GM21786 (cell line): ENCODE measurements at regions not wholly inside any gene's neighbourhood (a gene's known extent, or its start where the extent isn't known, plus 50 kb on each side); places are given as distances from the start of the nearest gene placed in this dataset.
"Not testable (repeated sequence)": the region's sequence is repeated elsewhere in the genome, so short reads cannot be mapped to it uniquely, and the experiment has no call there.

Experiments used
- ATAC-seq: cut with Tn5 transposase; IDR thresholded peaks from one replicate; pipeline ENCODE4 v1.9.1; 2021; ENCODE audit not compliant: unreplicated experiment

DNA sequence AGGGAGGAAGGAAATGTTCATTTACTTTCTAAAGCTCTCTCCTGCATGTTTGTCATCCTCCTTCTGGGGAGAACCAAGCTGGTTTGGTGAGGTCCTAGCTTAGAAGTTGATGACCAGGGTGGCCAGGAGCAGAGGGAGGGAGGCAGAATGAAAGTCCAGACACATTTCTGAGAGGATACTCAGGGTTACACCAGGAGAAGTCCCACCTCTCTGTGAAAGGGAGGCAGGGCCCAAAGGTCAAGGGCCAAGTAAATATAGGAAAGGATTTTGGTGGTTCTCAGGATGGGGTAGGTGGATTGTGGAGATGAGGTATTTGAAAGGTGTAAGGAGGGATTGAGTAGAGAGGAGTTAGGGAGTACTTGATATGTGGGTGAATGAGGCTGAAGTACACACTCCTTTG is 58.0 kb upstream of the FBXO11 start:
- no peak for ATAC-seq

DNA sequence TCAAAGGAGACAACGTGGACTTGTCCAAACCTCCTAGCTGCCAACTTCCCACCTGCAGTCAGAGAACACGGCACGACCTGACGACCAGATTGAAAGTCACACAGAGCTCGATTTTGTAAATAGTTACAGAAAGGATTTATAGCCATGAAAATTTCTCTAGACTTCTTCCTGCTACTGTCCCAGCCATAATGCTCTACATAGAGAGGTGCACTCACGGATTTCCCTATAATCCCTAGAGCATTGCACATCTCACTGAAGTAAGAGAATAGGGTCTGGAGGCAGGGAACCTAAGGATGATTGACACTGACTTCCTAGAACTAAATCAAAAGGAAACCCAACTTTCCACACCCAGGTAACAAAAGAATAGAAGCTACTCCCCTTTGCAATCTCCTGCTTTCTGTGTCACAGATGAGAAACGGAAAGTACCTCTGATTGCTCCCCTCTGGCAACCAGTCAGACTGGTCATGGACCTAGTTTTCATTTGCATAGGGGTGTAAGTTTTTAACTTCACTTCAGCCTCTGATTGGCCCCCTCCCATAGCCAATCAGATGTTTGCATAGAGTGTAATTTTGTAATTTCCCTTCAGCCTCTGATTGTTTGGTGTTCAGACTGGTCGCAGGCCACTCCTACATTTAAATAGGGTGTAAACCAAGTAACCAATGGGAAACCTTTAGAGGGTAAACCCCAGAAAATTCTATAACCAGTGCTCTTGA is 58.6 kb upstream of the FBXO11 start:
- ATAC-seq = no peak

DNA sequence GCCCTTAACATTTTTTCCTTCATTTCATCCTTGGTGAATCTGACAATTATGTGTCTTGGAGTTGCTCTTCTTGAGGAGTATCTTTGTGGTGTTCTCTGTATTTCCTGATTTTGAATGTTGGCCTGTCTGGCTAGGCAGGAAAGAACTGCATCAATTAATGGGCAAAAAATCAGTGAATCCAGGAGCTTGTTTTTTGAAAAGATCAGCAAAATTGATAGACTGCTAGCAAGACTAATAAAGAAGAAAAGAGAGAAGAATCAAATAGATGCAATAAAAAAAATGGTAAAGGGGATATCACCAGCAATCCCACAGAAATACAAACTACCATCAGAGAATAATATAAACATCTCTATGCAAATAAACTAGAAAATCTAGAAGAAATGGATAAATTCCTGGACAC is 70.4 kb upstream of the FBXO11 start:
- not testable (repeated sequence) for ATAC-seq

DNA sequence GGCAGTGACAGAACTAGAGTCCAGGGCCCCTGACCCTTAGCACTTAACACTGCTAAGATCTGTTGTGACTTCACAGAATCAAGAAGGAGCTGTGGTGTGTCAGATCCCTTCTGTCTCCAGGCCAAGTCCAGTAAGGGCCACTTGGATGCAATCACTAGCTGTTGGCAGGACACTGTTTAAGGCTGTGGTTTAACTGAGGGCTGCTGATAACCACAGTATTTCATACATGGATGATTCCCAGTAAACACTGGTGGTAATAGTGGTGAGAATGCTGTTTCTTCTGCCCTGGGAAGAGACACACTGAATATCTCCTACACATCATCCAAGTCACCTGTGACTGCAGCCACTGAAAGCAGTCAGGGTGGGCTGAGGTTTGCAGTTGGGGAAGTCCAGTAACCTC is 77.7 kb upstream of the FBXO11 start:
- no peak for ATAC-seq

DNA sequence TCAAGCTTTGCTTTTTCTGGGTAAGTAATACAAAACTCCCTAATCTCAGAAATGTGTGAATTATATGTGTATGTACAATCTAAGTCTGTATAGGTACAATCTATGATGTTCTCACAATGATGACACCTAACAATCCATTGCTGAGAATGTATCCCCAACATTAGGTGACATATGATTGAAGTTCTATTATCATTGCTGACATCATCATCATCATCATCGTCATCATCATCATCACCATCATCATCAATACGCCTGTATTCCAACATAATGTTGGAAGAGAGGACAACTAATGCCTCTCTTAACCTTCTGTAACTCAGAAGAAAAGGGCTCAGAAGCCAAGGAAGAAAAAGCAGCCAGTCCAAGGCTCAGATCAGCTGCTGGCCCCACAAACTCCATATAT is 84.2 kb upstream of the FBXO11 start:
- no peak for ATAC-seq

DNA sequence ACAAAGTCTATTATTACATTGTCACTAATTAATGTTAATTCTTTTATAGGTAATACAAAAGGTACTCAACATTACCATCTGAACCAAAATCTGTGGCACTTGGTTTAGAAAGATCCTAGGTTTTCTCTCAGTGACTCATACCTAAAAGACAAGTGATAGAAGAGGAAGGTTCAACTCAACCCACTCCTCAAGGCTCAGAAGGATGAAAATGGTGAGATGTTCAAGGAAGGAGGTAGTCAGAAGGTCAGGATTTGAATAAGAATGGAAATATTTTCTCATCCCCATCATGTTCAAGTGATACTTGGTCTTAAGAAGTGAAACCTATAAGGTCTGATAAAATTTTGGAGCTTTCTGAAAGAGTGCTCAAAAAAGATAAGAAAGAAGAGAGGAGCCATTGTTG is 86.4 kb upstream of the FBXO11 start:
- ATAC-seq = no peak

DNA sequence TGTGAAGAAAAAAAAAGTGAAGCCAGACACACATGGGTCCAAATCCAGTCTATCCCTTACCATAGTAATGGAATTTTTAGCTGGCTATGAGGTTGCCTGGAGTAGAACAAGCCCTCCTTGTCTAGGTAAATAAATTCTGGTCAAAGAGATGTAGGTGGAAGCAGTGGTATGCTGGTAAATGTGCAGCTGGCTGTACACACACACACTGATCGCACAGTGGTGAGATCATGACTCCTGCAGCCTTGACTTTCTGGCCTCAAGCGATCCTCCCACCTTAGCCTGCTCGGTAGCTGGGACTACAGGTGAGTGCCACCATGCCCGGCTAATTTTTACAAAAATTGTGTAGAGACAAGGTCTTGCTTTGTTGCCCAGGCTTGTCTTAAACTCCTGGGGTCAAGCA is 90.5 kb upstream of the FBXO11 start:
- ATAC-seq = no peak

DNA sequence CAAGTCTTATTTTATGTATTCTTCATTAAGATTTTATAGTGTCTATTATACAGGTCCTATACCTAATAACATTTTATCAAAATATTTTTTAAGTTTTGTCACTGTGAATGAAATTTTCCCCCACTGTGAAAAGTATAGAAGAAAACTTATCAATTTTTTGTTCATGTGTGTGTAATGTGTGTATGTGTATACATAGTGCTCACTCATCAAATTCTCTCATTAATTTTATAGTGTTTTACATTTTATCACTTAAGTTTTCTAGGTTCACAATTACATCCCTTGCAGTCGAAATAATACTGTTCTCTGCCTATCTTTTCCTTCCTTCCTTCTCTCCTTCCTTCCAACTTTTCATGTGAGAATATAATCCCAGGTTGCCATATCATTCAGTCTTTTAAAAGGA is 93.2 kb upstream of the FBXO11 start:
- no peak for ATAC-seq

DNA sequence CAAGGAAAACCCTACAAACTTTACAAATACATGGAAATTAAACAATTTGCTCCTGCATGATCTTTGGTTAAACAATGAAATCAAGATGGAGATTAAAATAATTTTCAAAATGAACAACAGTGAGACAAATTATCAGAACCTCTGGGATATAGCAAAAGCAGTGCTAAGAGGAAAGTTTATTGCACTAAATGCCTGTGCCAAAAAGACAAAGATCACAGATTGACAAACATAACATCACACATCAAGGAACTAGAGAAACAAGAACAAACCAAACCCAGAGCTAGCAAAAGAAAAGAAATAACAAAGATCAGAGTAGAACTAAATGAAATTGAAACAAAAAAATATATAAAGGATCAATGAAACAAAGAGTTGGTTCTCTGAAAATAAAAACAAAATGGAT is 95.2 kb upstream of the FBXO11 start:
- no peak for ATAC-seq

DNA sequence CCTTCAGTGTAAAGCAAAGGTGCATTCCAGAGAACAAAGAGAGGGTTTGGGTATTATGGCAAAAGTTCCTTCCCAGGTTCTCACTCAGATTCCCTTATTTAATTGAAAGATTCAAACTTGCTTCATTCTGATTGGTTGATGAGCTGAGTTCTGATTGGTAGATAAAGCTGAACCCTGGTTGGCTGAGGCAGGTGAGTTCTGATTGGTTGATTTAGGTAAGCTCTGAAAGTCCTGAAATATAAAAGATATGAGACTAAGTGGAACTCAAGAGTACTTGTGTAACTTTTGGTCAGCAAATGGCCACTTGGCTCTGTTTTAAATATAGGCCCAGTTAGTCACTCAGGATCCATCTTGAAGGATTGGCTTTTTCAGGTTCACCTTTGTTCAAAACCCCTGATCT is 99.8 kb upstream of the FBXO11 start:
- no peak for ATAC-seq

DNA sequence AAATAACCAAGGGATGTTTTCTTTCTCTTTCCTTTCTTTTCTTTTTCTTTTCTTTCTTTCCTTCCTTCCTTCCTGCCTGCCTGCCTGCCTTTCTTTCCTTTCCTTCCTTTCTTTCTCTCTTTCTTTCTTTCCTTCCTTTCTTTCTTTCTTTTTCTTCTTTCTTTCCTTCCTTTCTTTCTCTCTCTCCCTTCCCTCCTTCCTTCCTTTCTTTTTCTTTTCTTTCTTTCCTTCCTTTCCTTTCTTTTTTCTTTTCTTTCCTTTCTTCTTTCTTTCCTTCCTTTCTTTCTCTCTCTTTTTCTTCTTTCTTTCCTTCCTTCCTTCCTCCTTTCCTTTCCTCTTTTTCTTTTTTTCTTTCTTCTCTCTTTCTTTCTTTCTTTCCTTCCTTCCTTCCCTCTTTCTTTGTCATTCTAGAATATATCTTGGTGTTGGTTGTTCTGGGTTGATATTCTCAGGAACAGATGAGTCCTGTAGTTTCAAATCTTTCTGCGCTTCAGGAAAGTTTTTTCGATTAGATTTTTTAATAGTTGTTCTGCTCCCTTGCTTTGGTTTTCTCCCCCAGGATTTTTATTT is 101.5 kb upstream of the FBXO11 start:
- no peak for ATAC-seq

DNA sequence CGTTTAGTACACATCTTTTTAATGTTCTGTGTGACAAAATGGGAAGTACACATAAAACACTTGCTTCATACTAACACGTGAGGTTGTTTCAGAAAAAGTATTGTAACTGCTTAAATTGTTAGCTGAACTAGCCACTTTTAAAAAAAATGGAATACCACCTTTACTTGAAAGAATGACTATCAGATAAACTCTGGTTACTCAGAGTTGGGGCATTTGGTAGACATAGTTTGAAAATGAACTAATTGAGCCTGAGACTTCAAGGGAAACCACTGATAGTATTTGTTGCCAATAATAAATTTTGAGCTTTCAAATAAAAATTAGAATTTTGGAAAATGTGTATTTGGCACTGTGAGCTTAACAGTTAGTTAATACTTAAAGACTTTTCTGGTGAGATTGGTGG is 103.0 kb upstream of the FBXO11 start:
- ATAC-seq = no peak

DNA sequence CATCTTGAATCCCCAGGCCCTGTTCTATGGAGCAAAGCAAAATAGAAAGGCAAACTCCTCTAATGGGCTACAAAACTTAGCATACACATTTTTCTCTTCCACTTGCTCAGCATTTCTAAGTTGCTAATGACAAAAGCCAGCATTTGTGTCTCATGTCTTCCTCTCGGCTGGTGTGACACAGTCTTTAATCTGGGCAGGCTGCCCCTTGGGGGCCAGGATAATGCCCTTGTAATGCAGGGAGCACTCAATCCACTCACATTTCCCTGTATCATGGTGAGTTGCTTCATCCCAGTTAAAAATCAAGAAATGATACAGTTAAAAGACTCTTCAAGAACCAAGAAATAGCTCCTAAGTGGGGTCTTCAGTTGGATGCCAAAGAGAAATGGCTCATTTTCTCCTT is 109.1 kb upstream of the FBXO11 start:
- ATAC-seq = no peak

DNA sequence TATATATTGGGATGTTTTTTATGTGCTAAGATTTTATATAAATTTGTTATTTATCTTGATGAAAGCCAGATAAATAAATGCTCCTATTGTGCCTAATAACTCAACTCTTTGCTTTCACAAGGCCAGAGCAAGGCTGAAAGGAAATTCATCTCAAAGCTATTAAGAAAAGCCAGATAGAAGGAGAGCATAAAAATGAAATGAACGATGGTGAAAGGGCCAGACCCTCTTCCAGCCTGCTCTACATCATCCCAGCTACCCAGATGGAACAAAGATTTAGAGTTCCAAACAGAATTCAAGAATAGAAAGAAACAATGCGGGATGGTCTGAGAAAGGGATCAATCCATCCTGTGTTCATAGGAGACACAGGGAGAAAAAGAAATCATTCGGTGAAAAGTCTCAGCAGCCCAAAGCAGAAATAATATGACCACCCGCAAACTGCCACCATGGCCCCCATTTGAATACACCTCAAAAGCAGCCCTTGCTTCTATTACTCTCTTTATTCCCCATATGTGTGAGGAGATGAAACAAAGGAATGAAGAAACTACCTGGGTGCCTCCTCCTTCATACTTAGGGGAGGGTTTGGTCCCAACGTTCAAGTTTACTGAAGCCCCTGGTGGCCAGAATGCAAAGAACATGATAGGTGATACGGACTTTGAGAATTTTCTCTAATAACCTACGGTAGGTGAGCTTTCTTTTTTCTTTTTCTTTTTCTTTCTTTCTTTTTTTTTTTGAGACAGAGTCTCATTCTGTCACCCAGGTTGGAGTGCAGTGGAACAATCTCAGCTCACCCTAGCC is 110.1 kb upstream of the FBXO11 start:
- no peak for ATAC-seq

DNA sequence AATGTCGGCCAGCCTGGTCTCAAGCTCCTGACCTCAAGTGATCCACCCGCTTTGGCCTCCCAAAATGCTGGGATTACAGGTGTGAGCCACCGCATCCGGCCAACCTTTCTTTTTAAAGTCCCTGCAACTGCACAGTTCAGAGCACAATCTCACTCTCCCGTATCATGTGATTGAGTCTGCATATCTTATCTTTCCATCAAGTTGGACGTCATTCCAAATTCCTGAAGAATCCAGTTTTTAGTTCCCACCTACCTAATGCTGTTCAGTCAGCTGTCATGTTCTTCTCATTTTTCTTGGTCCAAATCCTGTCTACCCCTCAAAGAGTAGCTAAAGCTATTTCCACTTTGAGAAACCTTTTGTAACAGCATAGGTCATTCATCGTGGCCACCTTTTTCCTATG is 110.8 kb upstream of the FBXO11 start:
- no peak for ATAC-seq

DNA sequence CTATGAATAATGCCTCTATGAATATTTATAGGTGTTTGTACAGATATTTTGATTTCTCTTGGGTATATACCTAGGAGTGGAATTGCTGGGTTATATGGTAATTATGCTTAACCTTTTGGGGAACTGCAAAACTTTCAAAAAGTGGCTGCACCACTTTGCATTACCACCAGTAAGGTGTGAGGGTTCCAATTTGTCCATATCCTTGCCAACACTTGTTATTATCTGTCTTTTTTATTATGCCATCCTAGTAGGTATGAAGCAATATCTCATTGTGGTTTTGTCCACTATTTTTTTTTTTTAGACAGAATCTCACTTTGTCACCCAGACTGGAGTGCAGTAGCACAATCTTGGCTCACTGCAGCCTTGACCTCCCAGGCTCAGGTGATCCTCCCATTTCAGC is 112.2 kb upstream of the FBXO11 start:
- ATAC-seq = no peak

DNA sequence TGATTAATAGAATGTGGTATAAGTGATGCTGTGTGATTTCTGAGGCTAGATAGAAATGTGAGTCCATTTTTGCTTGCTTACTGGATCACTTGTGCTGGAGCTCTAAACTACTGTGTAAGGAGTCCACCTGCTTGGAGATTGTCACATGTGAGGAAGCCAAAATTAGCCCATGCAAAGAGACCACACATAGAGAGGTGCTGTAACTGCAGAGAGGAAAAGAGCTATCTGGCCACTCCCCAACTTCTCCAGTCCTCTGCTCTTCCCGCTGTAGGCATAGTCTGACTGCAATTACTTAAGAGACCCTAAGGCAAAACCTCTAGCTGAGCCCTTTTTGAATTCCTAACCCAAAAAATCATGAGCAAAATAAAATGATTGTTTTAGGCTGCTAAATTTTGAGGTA is 120.6 kb upstream of the FBXO11 start:
- ATAC-seq = no peak

DNA sequence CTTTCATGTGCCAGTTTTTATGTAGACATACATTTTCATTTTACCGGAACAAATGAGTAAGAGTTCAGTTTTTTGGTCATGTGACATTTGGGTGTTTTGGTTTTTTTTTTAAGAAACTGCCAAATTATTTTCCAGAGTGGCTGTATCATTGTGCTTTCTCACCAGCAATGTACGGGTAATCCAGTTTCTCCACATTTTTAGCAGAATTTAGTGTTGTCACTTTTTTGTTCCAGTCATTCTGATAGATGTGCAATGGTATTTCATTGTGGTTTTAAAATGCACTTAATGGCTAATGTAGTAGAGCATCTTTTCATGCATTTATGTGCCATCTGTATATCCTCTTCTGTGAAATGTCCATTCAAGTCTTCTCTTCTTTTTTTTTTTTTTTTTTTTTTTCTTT is 126.5 kb upstream of the FBXO11 start:
- no peak for ATAC-seq

DNA sequence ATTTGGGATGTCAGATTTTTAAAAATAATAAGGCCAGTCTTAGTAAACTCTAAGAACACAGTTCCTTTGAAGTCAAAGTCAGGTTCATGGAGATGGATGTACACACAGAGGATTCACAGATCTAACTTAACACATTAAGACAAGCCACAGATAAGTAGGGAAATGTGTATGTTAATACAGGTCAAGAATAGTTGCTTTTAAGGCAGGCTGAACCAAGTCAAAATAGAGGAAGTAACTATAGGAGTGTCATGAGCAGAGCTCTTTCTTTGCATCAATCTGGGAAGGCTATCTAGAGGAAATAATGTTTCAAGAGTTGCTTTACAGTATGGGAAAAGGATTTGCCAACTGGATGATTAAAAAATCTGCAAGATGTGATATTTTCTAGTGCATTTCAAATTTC is 128.0 kb upstream of the FBXO11 start:
- ATAC-seq = no peak

DNA sequence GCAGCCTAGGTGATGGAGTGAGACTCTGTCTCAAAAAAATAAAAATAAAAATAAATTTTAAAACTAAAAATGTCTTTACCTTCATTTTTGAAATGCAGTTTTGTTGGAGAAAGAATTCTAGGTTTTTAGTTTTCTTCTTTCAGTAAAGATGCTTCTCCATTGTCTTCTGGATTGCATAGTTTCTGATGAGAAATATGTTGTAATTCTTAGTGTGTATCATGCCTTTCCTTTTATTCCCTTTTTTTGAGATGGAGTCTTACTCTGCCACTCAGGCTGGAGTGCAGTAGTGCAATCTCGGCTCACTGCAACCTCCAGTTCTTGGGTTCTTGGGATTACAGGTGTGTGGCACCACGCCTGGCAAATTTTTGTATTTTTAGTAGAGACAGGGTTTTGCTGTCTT is 130.0 kb upstream of the FBXO11 start:
- no peak for ATAC-seq

DNA sequence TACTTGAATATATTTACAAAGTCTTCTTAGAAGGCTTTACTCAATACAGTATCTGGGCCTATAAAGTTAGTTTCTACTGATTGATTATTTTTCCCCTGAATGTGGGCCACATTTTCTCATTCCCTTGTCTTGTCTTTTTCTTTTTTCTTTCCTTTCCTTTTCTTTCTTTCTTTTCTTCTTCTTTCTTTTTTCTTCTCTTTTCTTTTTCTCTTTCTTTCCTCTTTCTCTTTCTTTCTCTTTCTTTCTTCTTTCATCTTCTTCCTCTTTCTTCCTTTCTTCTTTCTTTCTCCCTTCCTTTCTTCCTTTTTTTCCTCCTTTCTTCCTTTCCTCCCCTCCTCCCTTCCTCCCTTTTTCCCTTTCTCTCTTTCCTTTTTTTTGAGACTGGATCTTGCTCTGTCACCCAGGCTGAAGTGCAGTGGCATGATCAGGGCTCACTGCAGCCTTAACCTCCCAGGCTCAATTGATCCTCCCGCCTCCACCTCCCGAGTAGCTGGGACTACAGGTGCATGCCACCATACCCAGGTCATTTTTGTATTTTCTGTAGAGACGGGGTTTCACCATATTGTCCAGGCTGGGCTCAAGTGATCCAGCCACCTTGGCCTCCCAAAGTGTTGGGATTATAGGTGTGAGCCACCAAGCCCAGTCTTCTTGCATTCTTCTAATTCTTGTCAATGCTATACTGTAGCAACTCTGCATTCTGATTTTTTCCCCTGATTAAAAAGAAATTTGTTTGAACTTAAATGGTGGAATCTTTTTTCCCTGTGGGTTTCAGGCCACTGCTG is 133.1 kb upstream of the FBXO11 start:
- no peak for ATAC-seq
